ENCODE measurements at regions not wholly inside any gene's neighbourhood (a gene's known extent, or its start where the extent isn't known, plus 50 kb on each side); places are given as distances from the start of the nearest gene placed in this dataset.

DNA sequence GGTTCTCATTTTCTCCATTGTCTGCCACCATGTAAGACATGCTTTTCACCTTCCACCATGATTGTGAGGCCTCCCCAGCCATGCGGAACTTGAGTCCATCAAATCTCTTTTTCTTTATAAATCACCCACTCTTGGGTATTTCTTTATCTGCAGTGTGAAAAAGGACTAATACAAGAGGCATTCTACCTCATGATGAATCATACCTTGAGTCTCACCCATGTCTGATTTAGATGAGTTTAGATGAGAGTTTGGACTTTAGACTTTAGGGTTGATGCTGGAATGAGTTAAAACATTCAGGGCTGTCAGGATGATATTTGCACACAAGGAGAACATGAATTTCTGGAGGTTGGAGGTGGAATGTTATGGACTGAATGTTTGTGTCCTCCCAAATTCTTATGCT lies 545.6 kb downstream of the C6orf118 start:
- no TSS peak for BruUV-seq (replicated peaks)
- no peaks in the 10 kb centered on the region for H3K27me3 ChIP-seq (ENCODE audit: control insufficient read depth in 2 of 2, insufficient read depth in 2 of 2, low read length in 2 of 2)
- no peaks in the 10 kb centered on the region for H3K9me3 ChIP-seq (replicated peaks; ENCODE audit: control insufficient read depth, insufficient read depth, low read depth, low read length)
- in situ Hi-C loops (cut with MboI), result no loop called here
- no peak for ATAC-seq
- H3K4me2 ChIP-seq (ENCODE audit: insufficient read depth, low read length), result no peak overlapping the region
- H4K20me1 ChIP-seq (replicated peaks; ENCODE audit: control insufficient read depth, insufficient read depth, low read length), result no peaks in the 10 kb centered on the region
- POLR2A ChIA-PET, result no interaction called here
- no peak overlapping the region for H2AFZ ChIP-seq (ENCODE audit: low read depth, low read length)
- DNase-seq (ENCODE audit: extremely low read depth in 1 of 4, low spot score in 3 of 4), result no peak
- no peaks in the 10 kb centered on the region for H3K79me2 ChIP-seq (ENCODE audit: control insufficient read depth, insufficient read depth, low read length)
- no peak for FAIRE-seq
- WGBS (ENCODE audit: insufficient coverage, low coverage, missing lambda C conversion rate), result 0% methylated on average over 1 of the region's 1 CpG
- H3K27ac ChIP-seq (ENCODE audit: extremely low read depth, low read depth, low read length), result no peak overlapping the region
- intact Hi-C loops (cut with micrococcal nuclease), result no loop called here
- H3K4me1 ChIP-seq (replicated peaks in 1 of 2; ENCODE audit: control insufficient read depth in 2 of 2, insufficient read depth in 2 of 2, low read length in 2 of 2), result no peaks in the 10 kb centered on the region
- no peak overlapping the region for H3K4me3 ChIP-seq
- CTCF ChIA-PET (ENCODE audit: low intra/inter-chr PET ratio), result no interaction called here
- H3K36me3 ChIP-seq (ENCODE audit: control insufficient read depth, insufficient read depth, low read length), result no peaks in the 10 kb centered on the region
- H3K9me1 ChIP-seq (ENCODE audit: control insufficient read depth, insufficient read depth, low read length), result no peaks in the 10 kb centered on the region
- TF ChIP-seq, protein P1, sequence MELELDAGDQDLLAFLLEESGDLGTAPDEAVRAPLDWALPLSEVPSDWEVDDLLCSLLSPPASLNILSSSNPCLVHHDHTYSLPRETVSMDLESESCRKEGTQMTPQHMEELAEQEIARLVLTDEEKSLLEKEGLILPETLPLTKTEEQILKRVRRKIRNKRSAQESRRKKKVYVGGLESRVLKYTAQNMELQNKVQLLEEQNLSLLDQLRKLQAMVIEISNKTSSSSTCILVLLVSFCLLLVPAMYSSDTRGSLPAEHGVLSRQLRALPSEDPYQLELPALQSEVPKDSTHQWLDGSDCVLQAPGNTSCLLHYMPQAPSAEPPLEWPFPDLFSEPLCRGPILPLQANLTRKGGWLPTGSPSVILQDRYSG (tag; conservative IDR thresholded peaks at IDR 0.05; ENCODE audit: low read depth), result no peak
- TF ChIP-seq, protein P2, sequence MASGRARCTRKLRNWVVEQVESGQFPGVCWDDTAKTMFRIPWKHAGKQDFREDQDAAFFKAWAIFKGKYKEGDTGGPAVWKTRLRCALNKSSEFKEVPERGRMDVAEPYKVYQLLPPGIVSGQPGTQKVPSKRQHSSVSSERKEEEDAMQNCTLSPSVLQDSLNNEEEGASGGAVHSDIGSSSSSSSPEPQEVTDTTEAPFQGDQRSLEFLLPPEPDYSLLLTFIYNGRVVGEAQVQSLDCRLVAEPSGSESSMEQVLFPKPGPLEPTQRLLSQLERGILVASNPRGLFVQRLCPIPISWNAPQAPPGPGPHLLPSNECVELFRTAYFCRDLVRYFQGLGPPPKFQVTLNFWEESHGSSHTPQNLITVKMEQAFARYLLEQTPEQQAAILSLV (tag; IDR thresholded peaks at IDR 0.05), result no peak
- TF ChIP-seq ZNF3 (CRISPR knock-in tag; IDR thresholded peaks at IDR 0.05) (no peak), CSDE1 (IDR thresholded peaks at IDR 0.05) (no peak), HDAC8 (tag; IDR thresholded peaks at IDR 0.05) (no peak), NRF1 (conservative IDR thresholded peaks at IDR 0.05 in 1 of 2, IDR thresholded peaks at IDR 0.05 in 1 of 2) (no peak), XRCC4 (IDR thresholded peaks at IDR 0.05; ENCODE audit: extremely low read depth, insufficient read depth, insufficient read length) (no peak), CBX1 (IDR thresholded peaks at IDR 0.05; ENCODE audit: low read depth) (no peak), ZNF586 (CRISPR knock-in tag; conservative IDR thresholded peaks at IDR 0.05) (no peak), ELF1 (tag; IDR thresholded peaks at IDR 0.05) (no peak), E2F3 (CRISPR knock-in tag; IDR thresholded peaks at IDR 0.05) (no peak), TARDBP (IDR thresholded peaks at IDR 0.05) (no peak)
- H3K9ac ChIP-seq (ENCODE audit: insufficient read depth in 1 of 2, low read depth in 2 of 2, low read length in 2 of 2), result no peak overlapping the region

Data from K562 (cell line).